ENCODE measurements at regions not wholly inside any gene's neighbourhood (a gene's known extent, or its start where the extent isn't known, plus 50 kb on each side); places are given as distances from the start of the nearest gene placed in this dataset.

- TF ChIP-seq, protein P1, sequence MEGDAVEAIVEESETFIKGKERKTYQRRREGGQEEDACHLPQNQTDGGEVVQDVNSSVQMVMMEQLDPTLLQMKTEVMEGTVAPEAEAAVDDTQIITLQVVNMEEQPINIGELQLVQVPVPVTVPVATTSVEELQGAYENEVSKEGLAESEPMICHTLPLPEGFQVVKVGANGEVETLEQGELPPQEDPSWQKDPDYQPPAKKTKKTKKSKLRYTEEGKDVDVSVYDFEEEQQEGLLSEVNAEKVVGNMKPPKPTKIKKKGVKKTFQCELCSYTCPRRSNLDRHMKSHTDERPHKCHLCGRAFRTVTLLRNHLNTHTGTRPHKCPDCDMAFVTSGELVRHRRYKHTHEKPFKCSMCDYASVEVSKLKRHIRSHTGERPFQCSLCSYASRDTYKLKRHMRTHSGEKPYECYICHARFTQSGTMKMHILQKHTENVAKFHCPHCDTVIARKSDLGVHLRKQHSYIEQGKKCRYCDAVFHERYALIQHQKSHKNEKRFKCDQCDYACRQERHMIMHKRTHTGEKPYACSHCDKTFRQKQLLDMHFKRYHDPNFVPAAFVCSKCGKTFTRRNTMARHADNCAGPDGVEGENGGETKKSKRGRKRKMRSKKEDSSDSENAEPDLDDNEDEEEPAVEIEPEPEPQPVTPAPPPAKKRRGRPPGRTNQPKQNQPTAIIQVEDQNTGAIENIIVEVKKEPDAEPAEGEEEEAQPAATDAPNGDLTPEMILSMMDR (conservative IDR thresholded peaks at IDR 0.05; ENCODE audit: low read depth in 2 of 2): no peak
- TF ChIP-seq REST (IDR thresholded peaks at IDR 0.05; ENCODE audit: unreplicated experiment) (no peak), ETS1 (IDR thresholded peaks at IDR 0.05) (no peak), EZH2 (IDR thresholded peaks at IDR 0.05; ENCODE audit: low read depth, unreplicated experiment) (no peak), POLR2AphosphoS5 (IDR thresholded peaks at IDR 0.05; ENCODE audit: low read depth) (no peak), ZNF462 (CRISPR knock-in tag; IDR thresholded peaks at IDR 0.05) (no peak), ZNF331 (CRISPR knock-in tag; IDR thresholded peaks at IDR 0.05; ENCODE audit: low read depth) (no peak), EZH2phosphoT487 (IDR thresholded peaks at IDR 0.05; ENCODE audit: unreplicated experiment) (no peak), CREB1 (CRISPR knock-in tag; IDR thresholded peaks at IDR 0.05; ENCODE audit: low read depth) (no peak), JUNB (IDR thresholded peaks at IDR 0.05; ENCODE audit: unreplicated experiment) (no peak), STAT1 (IDR thresholded peaks at IDR 0.05; ENCODE audit: unreplicated experiment) (no peak), NANOG (IDR thresholded peaks at IDR 0.05; ENCODE audit: borderline replicate concordance) (no peak), ZNF114 (CRISPR knock-in tag; IDR thresholded peaks at IDR 0.05) (no peak)
These were observed 1242.0 kb downstream of the LRFN5 start for GRCh38 chr14:42848652-42849051.

Measured in GM23338 (cell line).